GM23248 (cell line): ENCODE measurements at regions not wholly inside any gene's neighbourhood (a gene's known extent, or its start where the extent isn't known, plus 50 kb on each side); places are given as distances from the start of the nearest gene placed in this dataset.

Experiments used
- EZH2 ChIP-seq: fragments of 200-600 bp; sonication (generic); IDR thresholded peaks from 2 replicates; pipeline ENCODE4 v1.6.1; 2018; ENCODE audit warnings: antibody characterized with exemption, mild to moderate bottlenecking; ENCODE audit not compliant: insufficient read depth, poor library complexity, severe bottlenecking
- EZH2phosphoT487 ChIP-seq: fragments of 200-600 bp; sonication (generic); IDR thresholded peaks from 2 replicates; pipeline ENCODE4 v1.6.1; 2018; ENCODE audit warnings: antibody characterized with exemption, moderate library complexity, mild to moderate bottlenecking, low read depth; ENCODE audit not compliant: insufficient read depth

- TF ChIP-seq EZH2phosphoT487, result no peak
- TF ChIP-seq EZH2, result no peak
Observed at GRCh38 chr3:94611596-94611995, 548.7 kb downstream of the NSUN3 start.
